ENCODE measurements at regions not wholly inside any gene's neighbourhood (a gene's known extent, or its start where the extent isn't known, plus 50 kb on each side); places are given as distances from the start of the nearest gene placed in this dataset.

DNA sequence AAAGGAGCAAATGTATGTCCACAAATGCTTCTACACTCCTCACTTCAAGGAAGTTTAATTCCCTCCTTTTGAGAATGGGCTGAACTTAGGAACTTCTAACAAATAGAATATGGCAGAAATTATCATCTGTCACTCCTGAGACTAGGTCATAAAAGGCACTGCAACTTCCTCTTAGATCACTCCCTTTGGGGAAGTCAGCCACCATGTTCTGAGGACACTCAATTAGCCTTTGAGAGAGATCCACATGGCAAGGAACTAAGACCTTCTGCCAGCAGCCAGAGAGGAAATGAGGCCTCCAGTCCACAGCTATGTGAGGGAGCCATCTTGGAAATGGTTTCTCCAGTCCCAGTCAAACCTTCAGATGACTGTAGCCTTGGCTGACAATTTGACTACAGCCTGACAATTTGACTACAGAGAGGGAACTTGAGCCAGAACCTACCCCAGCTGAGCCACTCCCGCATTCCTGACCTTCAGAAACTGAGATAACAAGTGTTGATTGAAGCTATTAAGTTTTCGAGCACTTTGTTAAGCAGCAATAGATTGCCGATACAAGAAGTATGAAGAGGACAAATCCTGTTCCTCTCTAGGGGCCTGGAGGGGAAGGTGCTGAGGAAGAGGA, 113.4 kb upstream of the SEC14L1 start:
- H3K4me3 ChIP-seq (ENCODE audit: low read depth, low read length): no peak overlapping the region
- TF ChIP-seq, protein P1, sequence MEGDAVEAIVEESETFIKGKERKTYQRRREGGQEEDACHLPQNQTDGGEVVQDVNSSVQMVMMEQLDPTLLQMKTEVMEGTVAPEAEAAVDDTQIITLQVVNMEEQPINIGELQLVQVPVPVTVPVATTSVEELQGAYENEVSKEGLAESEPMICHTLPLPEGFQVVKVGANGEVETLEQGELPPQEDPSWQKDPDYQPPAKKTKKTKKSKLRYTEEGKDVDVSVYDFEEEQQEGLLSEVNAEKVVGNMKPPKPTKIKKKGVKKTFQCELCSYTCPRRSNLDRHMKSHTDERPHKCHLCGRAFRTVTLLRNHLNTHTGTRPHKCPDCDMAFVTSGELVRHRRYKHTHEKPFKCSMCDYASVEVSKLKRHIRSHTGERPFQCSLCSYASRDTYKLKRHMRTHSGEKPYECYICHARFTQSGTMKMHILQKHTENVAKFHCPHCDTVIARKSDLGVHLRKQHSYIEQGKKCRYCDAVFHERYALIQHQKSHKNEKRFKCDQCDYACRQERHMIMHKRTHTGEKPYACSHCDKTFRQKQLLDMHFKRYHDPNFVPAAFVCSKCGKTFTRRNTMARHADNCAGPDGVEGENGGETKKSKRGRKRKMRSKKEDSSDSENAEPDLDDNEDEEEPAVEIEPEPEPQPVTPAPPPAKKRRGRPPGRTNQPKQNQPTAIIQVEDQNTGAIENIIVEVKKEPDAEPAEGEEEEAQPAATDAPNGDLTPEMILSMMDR (IDR thresholded peaks at IDR 0.05; ENCODE audit: borderline replicate concordance, insufficient read depth, low read depth, low read length): no peak

DNA sequence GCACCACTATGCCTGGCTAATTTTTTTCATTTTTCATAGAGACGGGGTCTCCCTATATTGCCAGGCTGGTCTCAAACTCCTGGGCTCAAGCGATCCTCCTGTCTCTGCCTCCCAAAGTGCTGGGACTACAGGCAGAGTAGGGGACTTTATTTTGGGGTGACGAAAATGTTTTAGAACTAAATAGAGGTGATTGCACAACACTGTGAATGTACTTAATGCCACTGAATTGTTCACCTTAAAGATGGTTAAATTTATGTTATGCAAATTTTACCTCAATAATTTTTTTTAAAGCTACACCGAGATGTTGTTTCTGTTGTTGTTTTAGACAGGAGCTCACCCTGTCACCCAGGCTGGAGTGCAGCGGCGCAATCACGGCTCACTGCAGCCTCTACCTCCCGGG, 111.9 kb upstream of the SEC14L1 start:
- H3K4me3 ChIP-seq (ENCODE audit: low read depth, low read length): no peak overlapping the region
- TF ChIP-seq, protein P1 (IDR thresholded peaks at IDR 0.05; ENCODE audit: borderline replicate concordance, insufficient read depth, low read depth, low read length): no peak

DNA sequence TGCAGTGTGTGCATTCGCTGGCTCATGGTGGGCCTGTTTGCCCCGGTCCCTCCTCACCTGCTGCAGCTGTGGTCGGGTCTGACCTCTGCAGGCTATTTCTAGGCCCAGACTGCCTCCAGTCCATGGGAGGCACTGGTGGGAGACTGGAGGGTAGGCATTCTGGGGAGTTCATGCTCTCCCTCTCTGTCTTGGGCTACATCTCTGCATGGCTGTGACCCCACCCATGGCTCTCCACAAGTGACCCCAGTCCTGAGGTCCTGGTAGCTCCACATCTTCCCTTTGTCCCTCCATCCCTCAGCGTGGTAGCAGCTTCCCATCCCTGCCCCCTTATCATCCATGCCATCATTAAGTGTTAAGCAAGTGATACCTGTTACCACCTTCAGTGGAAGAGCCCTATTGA, 107.8 kb upstream of the SEC14L1 start:
- TF ChIP-seq, protein P1 (IDR thresholded peaks at IDR 0.05; ENCODE audit: borderline replicate concordance, insufficient read depth, low read depth, low read length): no peak

DNA sequence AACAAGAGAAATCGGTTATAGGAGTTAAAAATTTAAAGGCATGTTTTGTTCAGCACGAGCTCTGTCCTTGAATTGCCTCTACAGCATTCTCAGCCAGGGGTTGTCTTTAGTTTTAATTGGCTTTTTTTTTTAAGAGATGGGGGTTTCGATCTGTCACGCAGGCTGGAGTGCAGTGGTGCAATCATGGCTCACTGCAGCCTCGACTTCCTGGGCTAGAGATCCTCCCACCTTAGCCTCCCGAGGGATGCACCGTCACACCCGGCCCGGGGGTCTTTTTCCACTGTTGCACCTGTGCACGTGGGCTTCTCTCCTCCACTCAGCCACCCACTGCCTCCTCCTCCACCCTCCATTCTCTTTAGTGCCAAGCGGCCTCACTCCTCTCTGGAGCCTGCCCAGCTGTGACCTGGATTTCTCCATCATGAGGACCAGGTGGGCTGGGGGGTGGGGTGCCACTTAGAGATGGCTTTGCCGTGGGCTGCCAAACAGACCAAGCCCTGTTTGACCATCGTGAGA, 106.8 kb upstream of the SEC14L1 start:
- H3K4me3 ChIP-seq (ENCODE audit: low read depth, low read length): no peak overlapping the region

More for the DNA sequence above, 107.8 kb upstream of the SEC14L1 start:
- no peak overlapping the region for H3K4me3 ChIP-seq (ENCODE audit: low read depth, low read length)

DNA sequence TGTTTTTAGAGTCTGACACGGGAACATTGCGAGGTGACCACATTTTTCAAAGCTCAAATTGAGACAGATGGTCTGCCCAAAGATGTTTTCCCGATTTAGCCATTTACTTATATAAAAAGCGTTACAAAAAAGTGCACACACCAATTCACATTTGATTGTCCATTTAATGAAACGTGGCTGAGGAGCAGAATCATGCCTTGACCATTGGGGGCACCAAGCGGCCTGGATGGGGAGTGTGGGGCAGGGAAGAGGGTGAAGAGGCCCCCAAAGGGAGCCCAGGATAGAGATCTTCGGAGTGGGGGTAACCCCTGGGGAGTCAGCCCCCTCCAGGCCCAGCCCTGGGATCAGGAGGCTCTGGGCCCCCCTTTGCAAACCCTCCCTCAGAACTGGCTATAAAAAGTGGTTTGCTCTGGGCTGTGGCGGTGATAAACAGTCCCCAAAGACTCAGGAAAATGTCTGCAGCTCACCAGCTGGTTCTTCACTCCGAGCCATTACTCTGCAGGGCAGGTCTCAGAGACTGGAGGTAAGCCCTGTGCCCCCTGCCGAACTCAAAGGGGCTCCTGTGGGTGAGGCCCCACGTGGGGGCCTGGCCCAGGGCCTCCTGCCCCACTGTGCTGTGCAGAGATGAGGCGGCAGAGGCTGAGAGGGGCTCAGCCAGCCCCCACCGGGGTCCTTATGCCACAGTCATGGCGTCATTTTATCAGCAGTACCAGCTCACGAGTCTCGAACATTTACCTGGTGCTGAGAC, 105.9 kb upstream of the SEC14L1 start:
- TF ChIP-seq, protein P1 (IDR thresholded peaks at IDR 0.05; ENCODE audit: borderline replicate concordance, insufficient read depth, low read depth, low read length): no peak
- no peak overlapping the region for H3K4me3 ChIP-seq (ENCODE audit: low read depth, low read length)

More for the DNA sequence above, 106.8 kb upstream of the SEC14L1 start:
- TF ChIP-seq, protein P1 (IDR thresholded peaks at IDR 0.05; ENCODE audit: borderline replicate concordance, insufficient read depth, low read depth, low read length): no peak

DNA sequence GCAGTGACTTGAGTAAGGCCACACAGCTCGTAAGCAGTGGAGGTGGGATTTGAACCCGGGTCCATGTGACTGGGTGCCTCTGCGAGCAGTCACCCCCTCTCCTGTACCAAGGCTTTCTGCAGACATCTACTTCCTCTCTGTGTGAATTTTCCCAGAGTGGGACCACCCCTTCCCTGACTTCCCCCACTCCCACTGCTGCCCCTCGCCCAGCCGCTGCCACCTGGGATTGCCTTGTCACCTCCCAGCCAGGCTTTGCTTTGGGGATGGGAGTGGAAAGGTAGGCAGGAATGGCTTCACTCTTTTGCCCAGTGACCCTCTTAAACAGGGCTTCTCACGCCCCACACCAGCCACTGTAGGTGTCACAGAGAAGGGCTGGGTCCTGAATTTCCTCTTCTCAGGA, 105.2 kb upstream of the SEC14L1 start:
- TF ChIP-seq, protein P1 (IDR thresholded peaks at IDR 0.05; ENCODE audit: borderline replicate concordance, insufficient read depth, low read depth, low read length): no peak
- no peak overlapping the region for H3K4me3 ChIP-seq (ENCODE audit: low read depth, low read length)
